Astrocyte of the spinal cord (primary cell): ENCODE measurements at regions not wholly inside any gene's neighbourhood (a gene's known extent, or its start where the extent isn't known, plus 50 kb on each side); places are given as distances from the start of the nearest gene placed in this dataset.

Experiments used
- DNase-seq: peaks from one replicate; pipeline ENCODE4 v3.0.0; 2011; ENCODE audit warnings: low read depth, low spot score
- H3K4me3 ChIP-seq: 2 replicates; pipeline ENCODE4 v1.5.1; 2011; ENCODE audit warnings: low read depth, mild to moderate bottlenecking, low read length, moderate library complexity
- CTCF ChIP-seq: IDR thresholded peaks from 2 replicates; pipeline ENCODE4 v1.5.1; 2012; ENCODE audit warnings: low read depth, mild to moderate bottlenecking, low read length, inconsistent platforms
- in situ Hi-C: cut with HindIII; loops from 2 replicates; pipeline ENCODE4 v1.10.0; 2017; ENCODE audit warnings: low sequenced_read_pairs

GRCh38 chr10:23718946-23719345, 280.1 kb downstream of the OTUD1 start:
- in situ Hi-C loops, result no loop called here
- H3K4me3 ChIP-seq, result no peak overlapping the region
- no peak for DNase-seq
- no peak for TF ChIP-seq CTCF

- TF ChIP-seq CTCF, result no peak
- H3K4me3 ChIP-seq, result no peak overlapping the region
- DNase-seq, result no peak
- in situ Hi-C loops, result no loop called here
Measured at GRCh38 chr10:23723796-23724195, 284.9 kb downstream of the OTUD1 start.

- no peak for DNase-seq
- in situ Hi-C loops, result no loop called here
- TF ChIP-seq CTCF, result no peak
- no peak overlapping the region for H3K4me3 ChIP-seq
Measured at GRCh38 chr10:23725548-23725947, 286.7 kb downstream of the OTUD1 start.

GRCh38 chr10:23742368-23742767, 303.5 kb downstream of the OTUD1 start:
- no peak overlapping the region for H3K4me3 ChIP-seq
- in situ Hi-C loops, result no loop called here
- DNase-seq, result no peak
- no peak for TF ChIP-seq CTCF

- in situ Hi-C loops, result no loop called here
- no peak overlapping the region for H3K4me3 ChIP-seq
- DNase-seq, result no peak
- no peak for TF ChIP-seq CTCF
Measured at GRCh38 chr10:23742807-23743206, 303.9 kb downstream of the OTUD1 start.

GRCh38 chr10:23754179-23754578, 315.3 kb downstream of the OTUD1 start:
- no peak for TF ChIP-seq CTCF
- DNase-seq, result no peak
- H3K4me3 ChIP-seq, result no peak overlapping the region
- in situ Hi-C loops, result no loop called here

GRCh38 chr10:23754941-23755340, 316.1 kb downstream of the OTUD1 start:
- no peak for DNase-seq
- no peak overlapping the region for H3K4me3 ChIP-seq
- in situ Hi-C loops, result no loop called here
- no peak for TF ChIP-seq CTCF
